ENCODE measurements at regions not wholly inside any gene's neighbourhood (a gene's known extent, or its start where the extent isn't known, plus 50 kb on each side); places are given as distances from the start of the nearest gene placed in this dataset.

DNA sequence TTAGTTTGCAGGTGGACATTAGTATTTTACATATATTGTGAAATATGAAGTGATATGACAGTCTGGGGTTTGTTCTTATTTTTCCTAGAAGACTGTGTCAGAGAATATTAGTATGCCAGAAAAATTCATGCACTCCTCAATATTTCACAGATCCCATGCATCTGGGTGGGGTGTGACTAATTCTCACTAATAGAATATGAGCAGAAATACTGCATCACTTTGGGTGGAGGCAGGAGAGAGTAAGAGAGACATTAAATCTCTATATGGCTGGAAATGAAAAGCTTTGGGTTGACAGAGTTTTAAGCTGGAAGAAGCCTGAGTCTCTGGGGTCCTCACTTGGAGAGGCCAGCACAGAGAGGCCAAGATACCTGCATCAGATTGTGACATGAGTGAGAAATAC is 101.3 kb upstream of the DPH6 start:
- no peak overlapping the region for H3K27ac ChIP-seq (ENCODE audit: insufficient read length, low read depth, low read length)
- no peak overlapping the region for H4K91ac ChIP-seq (ENCODE audit: insufficient read length, low read depth, low read length)
- H3T11ph ChIP-seq (ENCODE audit: low read length) = no peak overlapping the region
- H3K14ac ChIP-seq (ENCODE audit: insufficient read depth, low read length) = no peak overlapping the region
- H2BK15ac ChIP-seq (ENCODE audit: low read depth, low read length) = no peak overlapping the region
- no peak for DNase-seq
- Mint-ChIP-seq H3K36me3 (ENCODE audit: insufficient read depth in 1 of 3, low read depth in 3 of 3) (no peaks in the 10 kb centered on the region), H3K27ac (no peak overlapping the region), H3K4me1 (peaks cover 0 to 3% of the 10 kb centered on the region in 2 experiments; a peak in 1 of 4 replicates), H3K27me3 (ENCODE audit: low read depth) (no peaks in the 10 kb centered on the region), H3K4me3 (no peak overlapping the region), H3K9me3 (peaks cover 0 to 4% of the 10 kb centered on the region in 2 experiments; a peak in 3 of 5 replicates)
- H2BK20ac ChIP-seq (ENCODE audit: low read depth, low read length, poor library complexity, severe bottlenecking) = no peak overlapping the region
- H3K9ac ChIP-seq (ENCODE audit: extremely low read depth, insufficient read length, low read length) = no peak overlapping the region
- H4K5ac ChIP-seq (ENCODE audit: insufficient read length, low read depth, low read length) = no peak overlapping the region
- no peaks in the 10 kb centered on the region for H3K9me3 ChIP-seq (ENCODE audit: control insufficient read depth, low read depth, low read length)
- H3K4ac ChIP-seq (ENCODE audit: low read depth, low read length) = no peak overlapping the region
- peaks cover under 1% of the 10 kb centered on the region; the same call in 1 of the 2 replicates for H3K4me1 ChIP-seq (ENCODE audit: insufficient read depth, low read length)
- H2BK12ac ChIP-seq (ENCODE audit: insufficient read length, low read depth, low read length) = no peak overlapping the region
- H3K23ac ChIP-seq (ENCODE audit: insufficient read length, low read depth, low read length) = no peak overlapping the region
- H3K56ac ChIP-seq (ENCODE audit: insufficient read length, low read depth, low read length) = no peak overlapping the region
- no peaks in the 10 kb centered on the region for H3K27me3 ChIP-seq (ENCODE audit: insufficient read depth, low read length)
- no peak overlapping the region for H2AFZ ChIP-seq (ENCODE audit: low read length)
- no peaks in the 10 kb centered on the region for H3K79me1 ChIP-seq (ENCODE audit: insufficient read depth, low read depth, low read length, poor library complexity, severe bottlenecking)
- no peaks in the 10 kb centered on the region for H3K79me2 ChIP-seq (ENCODE audit: insufficient read depth, low read length)
- H3K18ac ChIP-seq (ENCODE audit: insufficient read length, low read depth, low read length) = no peak overlapping the region
- no peaks in the 10 kb centered on the region for H3K23me2 ChIP-seq (ENCODE audit: insufficient read length, low read depth, low read length, poor library complexity, severe bottlenecking)
- H2BK120ac ChIP-seq (ENCODE audit: low read depth, low read length, poor library complexity, severe bottlenecking) = no peak overlapping the region
- no peak overlapping the region for H2BK5ac ChIP-seq (ENCODE audit: insufficient read length, low read length)
- no peak overlapping the region for H3K4me2 ChIP-seq (ENCODE audit: insufficient read depth, insufficient read length, low read length)
- H4K8ac ChIP-seq (replicated peaks; ENCODE audit: insufficient read length, low read depth, low read length) = no peak overlapping the region
- H4K20me1 ChIP-seq (ENCODE audit: control insufficient read depth, insufficient read depth, insufficient read length) = no peaks in the 10 kb centered on the region
- TF ChIP-seq, protein P1, sequence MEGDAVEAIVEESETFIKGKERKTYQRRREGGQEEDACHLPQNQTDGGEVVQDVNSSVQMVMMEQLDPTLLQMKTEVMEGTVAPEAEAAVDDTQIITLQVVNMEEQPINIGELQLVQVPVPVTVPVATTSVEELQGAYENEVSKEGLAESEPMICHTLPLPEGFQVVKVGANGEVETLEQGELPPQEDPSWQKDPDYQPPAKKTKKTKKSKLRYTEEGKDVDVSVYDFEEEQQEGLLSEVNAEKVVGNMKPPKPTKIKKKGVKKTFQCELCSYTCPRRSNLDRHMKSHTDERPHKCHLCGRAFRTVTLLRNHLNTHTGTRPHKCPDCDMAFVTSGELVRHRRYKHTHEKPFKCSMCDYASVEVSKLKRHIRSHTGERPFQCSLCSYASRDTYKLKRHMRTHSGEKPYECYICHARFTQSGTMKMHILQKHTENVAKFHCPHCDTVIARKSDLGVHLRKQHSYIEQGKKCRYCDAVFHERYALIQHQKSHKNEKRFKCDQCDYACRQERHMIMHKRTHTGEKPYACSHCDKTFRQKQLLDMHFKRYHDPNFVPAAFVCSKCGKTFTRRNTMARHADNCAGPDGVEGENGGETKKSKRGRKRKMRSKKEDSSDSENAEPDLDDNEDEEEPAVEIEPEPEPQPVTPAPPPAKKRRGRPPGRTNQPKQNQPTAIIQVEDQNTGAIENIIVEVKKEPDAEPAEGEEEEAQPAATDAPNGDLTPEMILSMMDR (conservative IDR thresholded peaks at IDR 0.05) = no peak
- no peak overlapping the region for H2AK5ac ChIP-seq (ENCODE audit: insufficient read length, low read length)

All from H9 (cell line).